HG03354 (cell line): ENCODE measurements at regions not wholly inside any gene's neighbourhood (a gene's known extent, or its start where the extent isn't known, plus 50 kb on each side); places are given as distances from the start of the nearest gene placed in this dataset.

Source experiments
- ATAC-seq: cut with Tn5 transposase; IDR thresholded peaks from one replicate; pipeline ENCODE4 v1.9.1; 2021; ENCODE audit warnings: mild to moderate bottlenecking; ENCODE audit not compliant: unreplicated experiment, poor library complexity, severe bottlenecking

DNA sequence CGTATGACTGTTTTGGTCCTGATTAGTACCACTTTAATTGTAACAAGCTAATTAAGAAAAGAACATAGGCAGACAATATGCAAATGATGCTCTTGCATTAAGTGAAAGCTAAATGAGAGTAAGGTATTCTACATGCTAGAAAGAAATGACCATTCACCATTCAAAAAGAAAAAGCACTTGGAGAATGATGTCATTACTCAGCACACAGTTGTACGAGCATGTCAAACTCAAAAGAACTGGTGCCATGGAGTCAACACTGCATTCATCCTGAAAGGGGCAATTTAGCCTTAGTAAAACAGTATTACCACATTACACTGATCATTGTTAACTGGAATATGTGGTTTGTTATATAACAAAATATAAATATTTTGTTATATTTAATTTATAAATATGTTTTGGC, 136.2 kb upstream of the CTTNBP2 start:
- no peak for ATAC-seq

DNA sequence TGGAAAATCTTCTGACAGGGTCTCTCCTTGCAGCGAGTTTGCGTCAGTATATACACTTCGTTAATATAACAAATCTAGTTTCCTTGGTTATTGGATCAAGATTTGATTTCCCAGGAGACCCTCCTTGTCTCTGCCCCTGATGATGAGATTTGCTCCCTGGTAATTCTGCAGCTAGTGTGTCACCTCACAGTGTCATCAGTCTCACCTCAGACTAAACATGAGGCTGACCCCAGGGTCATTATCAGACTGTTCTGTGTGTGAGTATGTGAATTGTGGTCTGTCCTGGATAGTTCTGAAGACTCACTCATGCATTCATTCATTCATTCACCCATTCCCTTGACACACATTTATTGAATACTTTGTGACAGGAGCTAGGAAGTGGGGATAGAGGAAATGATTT, 138.4 kb upstream of the CTTNBP2 start:
- ATAC-seq = no peak

DNA sequence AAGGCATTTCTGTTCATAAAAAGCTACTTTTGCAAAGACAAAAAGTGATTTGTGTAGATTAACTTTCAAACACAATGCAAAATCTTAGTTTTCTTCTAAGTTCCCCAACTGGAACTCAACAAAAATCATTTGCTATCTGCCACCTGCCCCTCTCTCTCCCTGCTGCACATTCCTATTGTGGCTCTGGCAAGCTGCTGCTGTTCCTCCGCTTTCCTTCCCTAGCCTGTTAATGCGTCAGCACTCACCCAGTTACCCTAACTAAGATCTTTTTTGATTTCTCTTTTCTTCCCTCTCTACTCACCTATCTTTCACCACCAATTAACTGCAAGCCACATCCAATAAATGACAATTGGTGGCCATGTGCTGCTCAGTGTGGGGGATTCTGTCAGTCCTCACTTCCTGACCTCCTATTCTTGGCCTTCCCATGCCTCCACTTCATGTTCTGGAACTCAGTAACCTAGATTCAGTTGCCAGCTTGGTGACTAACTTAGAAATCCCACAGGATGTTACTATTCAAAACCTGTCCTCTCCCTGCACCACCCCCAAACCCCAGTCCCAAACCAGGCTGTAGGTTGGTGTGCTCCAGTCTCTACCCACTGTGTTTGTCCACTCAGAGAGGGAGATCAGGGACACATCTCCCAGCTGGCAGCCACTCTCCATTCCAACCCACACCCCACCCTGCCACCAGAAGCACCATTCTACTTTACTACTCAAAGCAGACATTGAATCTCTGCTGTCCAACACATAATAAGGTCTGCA, 140.2 kb upstream of the CTTNBP2 start:
- no peak for ATAC-seq

DNA sequence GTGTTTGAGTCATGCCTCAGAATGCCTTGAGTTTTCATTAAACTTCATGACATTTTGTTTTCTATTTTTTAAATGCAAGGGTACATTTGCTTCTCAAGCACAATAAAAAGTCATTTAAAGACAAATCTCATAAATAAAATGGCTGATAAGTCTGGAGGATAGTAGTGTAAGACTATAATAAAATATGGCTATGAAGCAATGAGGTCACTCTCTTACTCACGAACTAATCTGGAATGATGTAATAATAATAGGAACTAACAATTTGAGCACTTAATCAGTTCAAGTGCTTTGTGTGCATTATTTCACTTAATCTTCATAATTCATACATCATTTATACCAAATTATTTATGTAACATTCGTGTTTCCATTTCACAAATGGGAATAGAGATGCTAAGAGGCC, 149.3 kb upstream of the CTTNBP2 start:
- ATAC-seq = no peak

DNA sequence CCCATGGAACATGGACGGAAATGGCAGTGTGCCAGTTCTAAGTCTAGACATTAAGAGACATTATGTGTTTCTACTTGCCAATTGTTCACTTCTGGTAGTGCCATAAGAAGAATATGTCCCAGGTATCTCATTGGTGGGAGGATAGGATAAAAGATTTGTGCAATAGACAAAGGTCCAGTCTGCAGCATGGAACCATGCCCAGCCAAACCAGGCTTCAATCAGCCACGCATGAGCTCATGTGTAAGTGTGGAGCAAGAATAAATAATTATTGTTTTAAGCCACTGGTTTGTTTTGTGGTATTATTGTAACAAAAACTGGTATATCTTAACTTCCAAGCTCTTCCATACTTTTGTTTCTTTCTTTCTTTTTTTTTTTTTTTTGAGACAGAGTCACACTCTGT, 153.6 kb upstream of the CTTNBP2 start:
- ATAC-seq = no peak

DNA sequence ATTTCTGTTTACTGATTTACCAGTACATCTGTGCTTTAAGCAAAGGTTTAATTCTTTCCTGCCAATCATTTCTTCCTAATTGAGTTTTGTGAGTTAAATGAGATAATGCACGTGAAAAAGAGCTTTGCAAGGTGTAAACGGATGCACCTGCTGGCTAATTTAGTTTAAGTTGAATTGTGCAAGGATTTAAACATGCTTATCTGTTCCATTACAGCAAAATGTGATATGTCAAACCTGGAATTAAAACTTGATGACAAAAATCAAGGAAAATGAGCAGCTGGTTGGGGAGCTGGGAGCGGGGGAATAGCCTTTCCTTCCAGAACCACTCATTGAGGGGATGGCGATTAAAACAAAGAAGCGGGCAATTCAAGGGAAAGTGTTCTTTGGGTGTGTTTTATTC, 155.0 kb upstream of the CTTNBP2 start:
- no peak for ATAC-seq

DNA sequence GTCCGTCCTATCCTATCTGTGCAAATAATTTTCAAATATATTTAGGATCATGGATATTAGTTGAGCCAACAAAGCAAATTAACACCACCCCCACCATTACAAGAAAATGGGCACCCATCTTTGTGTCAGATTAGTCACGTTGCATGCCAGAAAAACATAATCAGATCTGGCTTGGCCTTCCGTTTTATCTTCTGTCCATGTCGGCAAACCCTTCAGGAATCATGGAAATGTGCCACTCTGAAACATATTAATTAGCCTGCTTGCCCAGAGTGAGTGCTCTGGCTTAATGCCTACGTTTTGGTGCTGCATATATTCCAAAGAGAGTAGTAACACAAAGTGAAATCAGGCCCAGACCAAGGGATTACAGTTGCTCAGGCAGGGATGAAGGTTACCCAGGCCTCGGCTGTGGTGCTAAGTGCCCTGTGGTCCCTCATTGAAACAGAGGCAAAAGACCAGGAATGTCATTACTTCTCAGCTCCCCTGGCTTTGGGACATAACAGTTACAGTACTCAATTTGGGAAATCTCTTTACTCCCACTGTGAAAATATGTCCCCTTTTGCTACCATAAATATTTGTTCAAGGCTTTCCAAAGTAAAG, 154.0 kb upstream of the LSM8 start:
- ATAC-seq = no peak

DNA sequence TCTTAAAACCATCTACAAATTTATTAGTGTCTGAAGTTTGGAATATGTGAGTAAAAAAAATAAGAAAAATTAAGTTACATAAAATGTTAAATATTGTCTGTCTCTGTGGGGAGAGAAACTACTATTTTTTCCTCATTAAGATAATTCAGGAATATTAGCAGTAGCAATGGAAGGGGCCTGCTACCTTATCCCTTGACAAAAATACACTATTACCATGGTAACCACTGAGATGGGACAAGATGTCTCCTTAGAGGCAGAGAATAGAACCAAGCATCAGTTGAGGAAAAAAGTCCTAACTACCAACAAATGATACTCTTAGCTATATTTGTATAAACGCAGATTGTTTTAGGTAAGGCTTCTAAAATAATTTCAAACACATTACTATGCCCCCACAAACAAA, 150.7 kb upstream of the LSM8 start:
- no peak for ATAC-seq

DNA sequence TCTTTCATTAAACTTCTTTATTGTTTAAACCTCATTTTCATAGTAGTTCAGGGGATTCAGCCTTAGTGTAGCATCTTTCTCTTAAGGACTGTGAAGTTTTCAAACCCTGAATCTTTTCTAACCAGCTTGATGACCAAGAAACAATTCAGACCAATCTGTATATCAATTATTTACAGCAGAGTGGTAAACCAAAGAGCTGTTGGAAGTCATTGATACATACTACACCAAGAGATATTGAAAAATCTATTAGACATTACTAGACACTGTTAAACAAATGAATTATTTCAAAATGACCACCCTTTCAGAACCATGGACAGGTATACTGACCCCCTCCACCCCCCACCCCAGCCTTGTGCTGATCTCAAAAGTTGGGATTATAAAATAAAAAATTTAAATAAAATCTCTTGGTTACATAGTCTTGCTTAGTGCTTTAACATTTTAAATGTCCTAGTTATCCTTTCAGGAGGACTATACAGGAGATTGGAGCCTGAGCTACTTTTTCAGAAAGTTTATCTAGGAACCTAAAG, 143.9 kb upstream of the LSM8 start:
- ATAC-seq = peak; percentile 50

DNA sequence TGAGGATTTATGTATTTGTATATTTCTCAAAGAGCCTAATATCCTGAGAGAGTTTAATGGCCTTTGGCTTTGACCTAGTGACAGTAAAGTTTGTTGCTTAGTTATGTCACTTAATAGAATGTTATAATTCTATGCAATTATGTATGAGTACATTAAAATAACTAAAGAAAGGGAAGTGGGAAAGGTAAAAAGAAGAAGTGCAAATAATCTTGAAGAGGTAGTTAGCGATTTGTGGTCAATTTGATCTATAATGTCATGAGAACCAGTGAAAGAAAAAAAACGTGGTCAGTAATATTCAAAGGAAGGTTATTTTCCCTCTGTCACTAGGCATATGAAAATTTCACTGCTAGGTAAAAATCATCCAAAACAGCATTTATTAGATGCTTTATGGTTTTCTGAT, 143.4 kb upstream of the LSM8 start:
- ATAC-seq = peak; percentile 85

DNA sequence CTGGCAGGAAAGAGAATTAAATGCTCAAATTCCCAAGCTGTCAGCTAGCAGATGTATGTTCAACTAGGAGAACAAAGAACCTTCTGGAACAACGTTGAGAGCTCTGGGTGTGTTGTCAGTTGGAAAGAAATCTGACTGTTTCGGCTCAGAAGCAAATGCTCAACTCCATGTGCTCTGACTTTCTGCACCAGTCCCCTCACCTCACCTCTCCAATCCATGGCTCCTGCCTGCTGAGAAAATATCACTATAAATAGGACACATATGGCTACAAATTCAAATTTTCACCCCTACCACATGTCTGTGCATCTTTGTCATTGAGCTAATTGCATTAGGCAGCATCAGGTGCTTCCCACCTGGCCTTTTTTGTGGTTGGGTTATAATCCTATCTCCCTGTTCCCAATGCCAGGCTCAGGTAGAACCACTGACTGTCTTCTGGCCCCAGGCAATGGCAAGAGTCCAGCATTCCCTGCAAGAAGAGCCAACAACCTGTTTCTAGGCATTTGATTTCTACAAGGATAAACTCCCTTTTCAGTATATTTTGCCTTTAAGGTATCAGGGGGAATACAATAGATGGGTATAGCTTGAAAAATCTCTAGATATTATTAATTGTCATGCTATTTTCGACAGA, 142.6 kb upstream of the LSM8 start:
- no peak for ATAC-seq

DNA sequence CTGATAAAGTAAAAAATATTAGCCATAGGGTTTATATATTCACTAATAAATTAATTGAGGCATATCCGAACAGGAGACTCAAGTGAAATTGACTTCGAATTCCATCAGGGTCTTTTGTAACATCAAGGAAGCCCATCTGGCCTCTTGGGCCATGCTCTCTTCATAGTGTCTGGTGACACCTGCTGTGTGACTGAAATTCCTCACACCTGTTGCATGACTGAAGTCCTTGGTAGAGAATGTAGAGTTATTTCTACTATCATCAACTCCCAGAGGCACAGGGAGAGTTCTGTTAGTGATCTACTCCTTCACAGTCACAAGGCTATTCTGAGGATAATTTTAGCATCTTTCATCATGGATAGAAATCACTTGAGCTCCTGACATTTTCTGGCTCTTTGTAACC, 138.3 kb upstream of the LSM8 start:
- ATAC-seq = no peak

DNA sequence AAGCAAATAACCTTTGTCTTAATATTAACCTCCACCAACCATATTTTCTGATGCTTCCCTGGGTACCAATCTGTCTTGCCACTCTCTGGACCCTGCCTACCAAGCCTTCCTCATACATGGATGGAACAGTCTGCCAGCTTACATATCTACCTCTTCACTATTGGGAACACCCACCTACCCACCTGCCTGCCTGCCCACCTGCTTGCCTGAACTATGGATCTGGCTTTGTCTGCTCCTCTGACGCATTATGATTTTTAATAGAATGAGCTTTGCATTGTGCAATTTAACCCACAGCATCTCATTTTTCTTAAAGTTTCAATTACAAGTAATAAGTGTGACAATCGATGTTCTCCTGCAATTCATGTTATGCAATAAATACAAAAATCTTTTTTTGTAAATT, 137.9 kb upstream of the LSM8 start:
- no peak for ATAC-seq

DNA sequence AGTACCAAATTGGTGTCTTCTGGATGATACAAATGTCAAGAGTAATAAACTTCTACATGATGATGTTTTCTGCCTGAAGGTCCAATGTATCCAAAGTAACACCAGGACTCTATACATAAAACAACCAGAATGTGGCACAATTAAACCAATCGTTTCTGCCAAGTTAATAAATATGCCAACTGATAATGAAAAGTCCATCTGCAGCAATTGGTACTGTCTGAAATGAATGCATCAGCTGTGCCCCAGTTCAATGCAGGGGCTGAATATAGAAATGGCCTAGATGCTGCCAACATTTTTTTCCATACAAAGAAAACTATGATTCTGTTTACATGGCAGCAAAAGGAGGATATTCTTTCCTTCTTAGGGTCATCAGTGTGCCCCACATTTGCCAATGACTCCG, 137.2 kb upstream of the LSM8 start:
- no peak for ATAC-seq

DNA sequence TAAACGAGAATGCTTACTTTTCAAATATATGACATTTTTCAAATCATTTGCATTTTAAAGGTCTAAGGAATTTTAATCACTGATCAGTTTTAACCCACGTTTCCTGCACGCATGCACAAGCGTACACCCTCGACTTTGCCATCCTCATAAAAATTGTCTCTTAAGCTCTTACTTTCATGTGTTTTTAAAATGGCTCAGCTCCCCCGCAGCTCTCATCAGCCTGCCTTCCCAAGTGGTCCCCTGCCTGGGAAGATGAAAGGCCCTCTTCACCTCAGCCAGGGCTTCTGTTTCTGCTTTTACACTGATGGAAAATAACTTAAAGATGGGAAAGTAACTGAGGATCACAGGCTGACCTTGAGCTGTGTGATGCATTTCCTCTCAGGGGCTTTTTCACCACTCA, 131.6 kb upstream of the LSM8 start:
- ATAC-seq = no peak

DNA sequence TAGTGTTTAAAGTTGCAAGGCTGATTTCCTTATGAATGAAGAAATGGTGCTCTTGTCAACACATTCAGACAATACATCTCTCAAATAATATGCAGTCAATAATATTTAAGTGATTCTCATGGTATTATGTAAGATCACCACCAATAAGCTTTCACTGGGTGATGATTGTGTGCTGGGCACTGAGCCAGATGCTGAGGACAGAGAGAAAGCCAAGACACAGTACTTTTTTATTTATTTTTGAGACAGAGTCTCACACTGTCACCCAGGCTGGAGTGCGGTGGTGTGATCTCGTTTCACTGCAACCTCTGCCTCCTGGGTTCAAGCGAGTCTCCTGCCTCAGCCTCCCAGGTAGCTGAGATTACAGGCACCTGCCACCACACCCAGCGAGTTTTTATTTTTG, 130.6 kb upstream of the LSM8 start:
- no peak for ATAC-seq

DNA sequence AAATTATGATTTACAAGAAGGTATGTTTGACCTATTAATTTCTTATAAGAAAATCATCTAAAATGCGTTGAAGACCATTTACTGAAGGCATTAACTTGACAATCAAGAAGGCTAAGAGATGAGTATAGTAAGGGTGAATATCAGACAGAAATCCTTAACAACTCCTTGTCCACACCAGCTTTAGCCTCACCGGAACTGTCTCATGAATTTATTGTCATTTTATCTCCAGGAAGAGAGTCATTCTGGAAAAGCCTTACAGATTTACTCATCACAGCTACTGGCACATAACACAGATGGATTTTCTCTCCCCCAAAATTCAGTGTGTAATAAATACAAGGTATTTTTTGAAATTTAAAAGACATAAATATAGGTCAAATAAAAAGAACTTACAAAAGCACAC, 129.4 kb upstream of the LSM8 start:
- ATAC-seq = no peak

DNA sequence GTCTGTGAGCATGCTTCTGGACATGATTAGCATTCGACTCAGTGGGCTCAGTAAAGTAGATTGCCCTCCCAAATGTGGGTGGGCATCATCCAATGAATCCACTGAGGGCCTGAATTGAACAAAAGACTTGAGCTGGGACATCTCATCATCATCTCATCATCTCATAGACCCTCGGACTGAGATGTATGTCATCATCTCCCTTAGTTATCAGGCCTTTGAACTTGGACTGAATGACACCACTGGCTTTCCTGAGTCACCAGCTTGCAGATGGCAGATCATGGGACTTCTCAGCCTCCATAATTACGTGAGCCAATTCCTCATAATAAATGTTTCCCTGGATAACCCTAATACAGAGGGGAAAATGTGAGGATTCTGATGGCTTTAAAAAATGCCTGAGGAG, 128.3 kb upstream of the LSM8 start:
- no peak for ATAC-seq

DNA sequence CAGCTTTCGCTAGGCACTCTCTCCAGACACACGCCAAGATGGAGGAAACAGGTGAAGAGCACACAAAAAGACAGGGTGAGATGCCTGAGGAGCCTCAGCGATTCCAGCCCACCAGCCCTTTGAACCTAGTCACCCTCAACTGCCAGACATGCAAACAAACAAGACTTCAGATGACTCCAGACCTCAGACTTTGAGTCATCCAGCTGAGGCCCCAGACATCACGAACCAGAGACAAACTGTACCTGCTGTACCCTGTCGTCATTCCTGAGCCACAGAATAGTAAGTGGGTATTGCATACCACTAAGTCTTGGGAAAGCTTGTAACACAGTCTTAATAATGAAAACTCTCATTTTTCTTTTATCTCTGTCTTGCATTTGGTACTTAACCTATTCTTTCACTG, 126.6 kb upstream of the LSM8 start:
- no peak for ATAC-seq

DNA sequence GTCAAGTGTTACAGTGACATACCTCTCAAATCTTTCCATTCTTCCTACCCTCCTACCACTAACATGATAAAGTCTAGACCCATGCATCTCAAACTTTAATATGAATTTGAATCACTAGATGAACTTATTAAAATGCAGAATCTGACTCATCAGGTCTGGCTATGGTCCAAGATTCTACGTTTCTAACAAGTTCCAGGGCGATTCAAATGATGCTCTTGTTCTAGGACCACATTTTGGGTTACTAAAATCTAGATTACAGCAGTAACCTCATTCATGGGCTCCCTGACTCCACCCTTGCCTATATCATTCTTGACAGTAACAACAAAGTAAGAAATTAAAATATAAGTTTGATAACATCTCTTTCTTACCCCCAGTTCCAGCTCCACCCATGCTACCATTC, 124.8 kb upstream of the LSM8 start:
- no peak for ATAC-seq

DNA sequence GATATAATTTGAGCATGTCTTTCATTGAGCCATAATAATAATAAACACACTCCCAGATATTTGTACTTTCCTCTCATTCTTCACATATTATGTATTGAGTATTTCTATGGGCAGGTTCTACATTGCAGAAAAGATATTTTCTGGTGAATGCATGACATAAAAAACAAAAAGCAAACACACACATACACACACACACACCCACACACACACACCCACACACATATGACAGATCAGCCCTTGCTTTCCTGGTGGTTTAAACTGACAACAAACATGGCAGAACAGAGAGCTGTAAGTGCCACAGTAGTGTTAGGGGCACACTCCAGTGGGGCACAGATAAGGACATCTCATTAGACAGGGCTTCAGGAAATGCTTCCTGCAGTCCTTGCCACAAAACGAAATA, 123.3 kb upstream of the LSM8 start:
- no peak for ATAC-seq
